ENCODE measurements at regions not wholly inside any gene's neighbourhood (a gene's known extent, or its start where the extent isn't known, plus 50 kb on each side); places are given as distances from the start of the nearest gene placed in this dataset.

- no peak overlapping the region for H3K9ac ChIP-seq (ENCODE audit: insufficient read depth in 1 of 2, low read depth in 2 of 2, low read length in 2 of 2)
- no peak for ATAC-seq
- H3K79me2 ChIP-seq (ENCODE audit: control insufficient read depth, insufficient read depth, low read length) = no peaks in the 10 kb centered on the region
- no peak overlapping the region for H3K27ac ChIP-seq (ENCODE audit: extremely low read depth, low read depth, low read length)
- H3K9me1 ChIP-seq (ENCODE audit: control insufficient read depth, insufficient read depth, low read length) = no peaks in the 10 kb centered on the region
- BruUV-seq (replicated peaks) = no TSS peak
- no peaks in the 10 kb centered on the region; the same call in 1 of the 2 replicates for H3K9me3 ChIP-seq (replicated peaks; ENCODE audit: control insufficient read depth, insufficient read depth, low read depth, low read length)
- FAIRE-seq = no peak
- TF ChIP-seq CREB1 (IDR thresholded peaks at IDR 0.05) = no peak
- no peak for TF ChIP-seq CREB1 (CRISPR knock-in tag; IDR thresholded peaks at IDR 0.05)
- no peak for TF ChIP-seq DNMT1 (IDR thresholded peaks at IDR 0.05)
- TF ChIP-seq HDAC3 (IDR thresholded peaks at IDR 0.05; ENCODE audit: borderline replicate concordance, partially characterized antibody) = no peak
- H3K36me3 ChIP-seq (ENCODE audit: control insufficient read depth, insufficient read depth, low read length) = no peaks in the 10 kb centered on the region
- no peaks in the 10 kb centered on the region for H3K4me1 ChIP-seq (replicated peaks in 1 of 2; ENCODE audit: control insufficient read depth in 2 of 2, insufficient read depth in 2 of 2, low read length in 2 of 2)
- no peak overlapping the region for H3K4me3 ChIP-seq
- CTCF ChIA-PET (ENCODE audit: low intra/inter-chr PET ratio) = no interaction called here
- POLR2A ChIA-PET = interaction anchor here (1.3 kb wide), 1 partner anchor 8 kb away, joined by 3 read pairs; no protein-coding TSS in a partner anchor
- WGBS (ENCODE audit: insufficient coverage, low coverage, missing lambda C conversion rate) = 14% methylated on average over 1 of the region's 1 CpG
- in situ Hi-C loops (cut with MboI) (no loop called here), intact Hi-C loops (cut with micrococcal nuclease) (no loop called here)
- no peak overlapping the region for H2AFZ ChIP-seq (ENCODE audit: low read depth, low read length)
- H3K27me3 ChIP-seq (ENCODE audit: control insufficient read depth in 2 of 2, insufficient read depth in 2 of 2, low read length in 2 of 2) = no peaks in the 10 kb centered on the region
- no peaks in the 10 kb centered on the region for H4K20me1 ChIP-seq (replicated peaks; ENCODE audit: control insufficient read depth, insufficient read depth, low read length)
- no peak for DNase-seq (ENCODE audit: extremely low read depth in 1 of 4, low spot score in 3 of 4)
- H3K4me2 ChIP-seq (ENCODE audit: insufficient read depth, low read length) = no peak overlapping the region
Observed at GRCh38 chr12:60184096-60184495, 588.3 kb downstream of the SLC16A7 start.

- H3K4me3 ChIP-seq = no peak overlapping the region
- DNase-seq (ENCODE audit: extremely low read depth in 1 of 4, low spot score in 3 of 4) (no peak), FAIRE-seq (no peak), ATAC-seq (no peak)
- no peaks in the 10 kb centered on the region for H3K4me1 ChIP-seq (replicated peaks in 1 of 2; ENCODE audit: control insufficient read depth in 2 of 2, insufficient read depth in 2 of 2, low read length in 2 of 2)
- H3K27ac ChIP-seq (ENCODE audit: extremely low read depth, low read depth, low read length) = no peak overlapping the region
- POLR2A ChIA-PET = interaction anchor here (1.3 kb wide), 1 partner anchor 9 kb away, joined by 3 read pairs; no protein-coding TSS in a partner anchor
- TF ChIP-seq MAFG (tag; conservative IDR thresholded peaks at IDR 0.05) (no peak), ZNF408 (CRISPR knock-in tag; IDR thresholded peaks at IDR 0.05; ENCODE audit: low read depth) (no peak), SREBF1 (IDR thresholded peaks at IDR 0.05; ENCODE audit: borderline replicate concordance, low read depth, low read length) (no peak), ZNF165 (CRISPR knock-in tag; IDR thresholded peaks at IDR 0.05; ENCODE audit: borderline replicate concordance) (no peak), WHSC1 (IDR thresholded peaks at IDR 0.05; ENCODE audit: low read length) (no peak), MXI1 (IDR thresholded peaks at IDR 0.05; ENCODE audit: low read depth, low read length) (no peak), FOXJ3 (CRISPR knock-in tag; IDR thresholded peaks at IDR 0.05) (no peak), SLC30A9 (CRISPR knock-in tag; IDR thresholded peaks at IDR 0.05) (no peak), HBP1 (CRISPR knock-in tag; IDR thresholded peaks at IDR 0.05) (no peak)
- BruUV-seq (replicated peaks) = no TSS peak
- H3K36me3 ChIP-seq (ENCODE audit: control insufficient read depth, insufficient read depth, low read length) = no peaks in the 10 kb centered on the region
- no peaks in the 10 kb centered on the region; the same call in 1 of the 2 replicates for H3K9me3 ChIP-seq (replicated peaks; ENCODE audit: control insufficient read depth, insufficient read depth, low read depth, low read length)
- no peak overlapping the region for H3K9ac ChIP-seq (ENCODE audit: insufficient read depth in 1 of 2, low read depth in 2 of 2, low read length in 2 of 2)
- peak overlapping the region; percentile 38; the same call in 1 of the 2 replicates for H2AFZ ChIP-seq (ENCODE audit: low read depth, low read length)
- WGBS (ENCODE audit: insufficient coverage, low coverage, missing lambda C conversion rate) = 22% methylated on average over 4 of the region's 4 CpGs
- no peaks in the 10 kb centered on the region for H3K79me2 ChIP-seq (ENCODE audit: control insufficient read depth, insufficient read depth, low read length)
- no peaks in the 10 kb centered on the region for H3K9me1 ChIP-seq (ENCODE audit: control insufficient read depth, insufficient read depth, low read length)
- CTCF ChIA-PET (ENCODE audit: low intra/inter-chr PET ratio) = no interaction called here
- no peaks in the 10 kb centered on the region for H4K20me1 ChIP-seq (replicated peaks; ENCODE audit: control insufficient read depth, insufficient read depth, low read length)
- intact Hi-C loops (cut with micrococcal nuclease) = no loop called here
- in situ Hi-C loops (cut with MboI) = no loop called here
- H3K27me3 ChIP-seq (ENCODE audit: control insufficient read depth in 2 of 2, insufficient read depth in 2 of 2, low read length in 2 of 2) = no peaks in the 10 kb centered on the region
- no peak overlapping the region for H3K4me2 ChIP-seq (ENCODE audit: insufficient read depth, low read length)
Observed at GRCh38 chr12:60185060-60185459, 589.2 kb downstream of the SLC16A7 start.

Measured in K562 (cell line).